Colonic mucosa (tissue), 4 donors: ENCODE measurements at regions not wholly inside any gene's neighbourhood (a gene's known extent, or its start where the extent isn't known, plus 50 kb on each side); places are given as distances from the start of the nearest gene placed in this dataset.
A peak's percentile ranks its signal among the peaks of the same experiment; 100 is the strongest.

Experiments used
- DNase-seq: peaks from one replicate; pipeline ENCODE4 v3.0.0-alpha.2; 2020
- H3K27ac ChIP-seq: fragments of 200-600 bp; one replicate; pipeline ENCODE4 v1.8.0; 2021
- H3K27me3 ChIP-seq: fragments of 200-600 bp; one replicate; pipeline ENCODE4 v1.8.0; 2021
- H3K36me3 ChIP-seq: fragments of 200-600 bp; one replicate; pipeline ENCODE4 v1.8.0; 2021
- H3K4me1 ChIP-seq: fragments of 200-600 bp; one replicate; pipeline ENCODE4 v1.8.0; 2021; ENCODE audit warnings: mild to moderate bottlenecking
- H3K4me3 ChIP-seq: fragments of 200-600 bp; one replicate; pipeline ENCODE4 v1.8.0; 2021
- H3K9ac ChIP-seq, 2 donors: one replicate each; pipeline ENCODE4 v1.7.0; 2013; ENCODE audit warnings: control low read depth in 2 of 2, low read depth in 2 of 2, low read length in 2 of 2
- H3K9me3 ChIP-seq: fragments of 200-600 bp; one replicate; pipeline ENCODE4 v1.8.0; 2021
- CTCF ChIP-seq: fragments of 200-600 bp; IDR thresholded peaks from one replicate; pipeline ENCODE4 v1.8.0; 2022; ENCODE audit warnings: antibody characterized with exemption, mild to moderate bottlenecking
- intact Hi-C: fragments of 100-400 bp; cut with DNase I; formaldehyde crosslinking; loops from one replicate; pipeline ENCODE4 v1.14.1; 2022
- donor health status: healthy.
- donor health status: DM: no; HTN: no; CAD: no.
- donor health status: DM: no; HTN: no; CAD: no.

DNA sequence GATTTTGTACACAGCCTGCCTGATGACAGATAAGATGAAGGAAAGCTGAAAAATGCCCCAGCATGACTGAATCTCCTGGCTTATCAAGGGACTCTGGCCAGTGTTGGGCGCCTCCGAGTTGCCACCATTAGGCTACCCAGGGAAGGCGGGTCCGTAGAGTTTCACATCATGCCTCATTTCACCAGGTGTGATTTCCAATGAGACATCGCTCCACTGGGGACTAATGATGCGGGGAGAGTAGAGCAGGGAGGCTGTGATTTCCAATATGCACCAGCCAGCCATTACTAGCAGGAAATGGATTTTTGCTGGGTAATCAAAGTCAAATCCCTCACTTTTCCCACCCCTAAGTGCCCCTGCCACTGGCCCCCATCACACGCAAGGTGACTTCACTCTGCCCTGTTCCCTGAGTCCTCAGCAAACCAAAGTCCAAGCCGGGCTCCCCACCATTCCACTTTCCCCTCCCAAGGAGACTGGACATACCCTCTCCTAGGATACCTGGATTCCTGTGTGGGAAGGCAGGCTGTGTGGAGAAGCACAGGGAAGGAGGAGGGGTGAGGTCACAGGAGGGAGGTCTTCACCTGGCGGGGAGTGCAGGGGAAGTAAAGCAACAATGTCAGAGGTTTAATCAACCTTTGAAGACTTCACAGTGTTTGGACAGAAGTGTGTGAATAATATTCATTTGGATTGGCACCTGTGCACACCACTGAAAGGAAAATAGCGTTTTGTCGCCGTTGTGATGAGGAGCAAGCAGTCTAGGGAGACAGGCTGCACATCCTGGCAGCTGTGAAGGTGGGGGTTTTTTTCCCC, 613.3 kb upstream of the CADM1 start:
- Histone ChIP-seq H3K27me3 (no peaks in the 10 kb centered on the region), H3K4me3 (no peak overlapping the region), H3K36me3 (no peaks in the 10 kb centered on the region), H3K27ac (no peak overlapping the region), H3K9ac (no peak overlapping the region), H3K4me1 (no peaks in the 10 kb centered on the region), H3K9me3 (no peaks in the 10 kb centered on the region)
- peak; percentile 12 for DNase-seq
- TF ChIP-seq CTCF: no peak
- intact Hi-C loops: no loop called here

DNA sequence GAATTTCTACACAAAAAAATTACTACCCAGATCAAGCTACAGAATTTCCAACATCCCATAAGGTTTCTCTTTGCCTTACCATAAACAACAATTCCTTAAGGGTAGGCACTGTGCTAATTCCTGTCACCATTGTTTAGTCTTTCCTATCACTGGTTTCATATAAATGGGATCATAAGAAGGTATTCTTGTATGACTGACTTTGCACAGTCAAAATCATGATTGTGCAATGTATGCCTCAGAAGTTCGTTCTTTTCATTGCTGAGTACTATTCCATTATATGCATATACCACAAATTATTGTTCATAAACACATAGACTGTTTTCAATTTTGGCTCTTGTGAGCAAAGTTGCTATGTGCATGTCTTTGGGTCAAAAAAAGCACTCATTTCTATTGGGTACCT, 611.6 kb upstream of the CADM1 start:
- no peaks in the 10 kb centered on the region for H3K4me1 ChIP-seq
- no peak overlapping the region for H3K27ac ChIP-seq
- no peaks in the 10 kb centered on the region for H3K9me3 ChIP-seq
- no peak overlapping the region for H3K4me3 ChIP-seq
- TF ChIP-seq CTCF: no peak
- no peak overlapping the region for H3K9ac ChIP-seq
- no peaks in the 10 kb centered on the region for H3K36me3 ChIP-seq
- intact Hi-C loops: no loop called here
- no peaks in the 10 kb centered on the region for H3K27me3 ChIP-seq
- DNase-seq: no peak

DNA sequence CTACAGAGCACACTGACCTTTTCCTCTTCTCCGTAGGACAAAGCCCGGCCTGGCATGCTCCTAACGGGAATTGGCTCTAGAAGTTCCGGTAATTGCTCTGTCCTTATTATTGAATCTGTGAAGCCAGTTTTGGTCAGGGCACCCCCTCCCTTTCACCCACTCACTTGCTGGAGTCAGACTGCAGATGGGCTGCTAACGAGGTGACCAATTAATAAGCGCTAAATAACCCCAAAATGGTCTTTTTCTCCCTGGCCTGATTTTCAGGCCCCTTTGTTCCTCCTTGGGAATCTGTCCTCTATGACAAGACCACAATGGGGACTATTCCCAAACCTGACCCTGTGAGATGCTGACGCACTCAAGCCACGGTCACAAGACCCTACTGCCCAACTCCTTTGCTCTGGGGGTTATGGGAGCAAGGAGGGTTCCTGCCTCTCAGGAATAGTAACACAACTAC, 610.0 kb upstream of the CADM1 start:
- H3K36me3 ChIP-seq: no peaks in the 10 kb centered on the region
- no peaks in the 10 kb centered on the region for H3K4me1 ChIP-seq
- no peak for TF ChIP-seq CTCF
- no peak overlapping the region for H3K4me3 ChIP-seq
- H3K27ac ChIP-seq: no peak overlapping the region
- DNase-seq: no peak
- no peak overlapping the region for H3K9ac ChIP-seq
- H3K9me3 ChIP-seq: no peaks in the 10 kb centered on the region
- no peaks in the 10 kb centered on the region for H3K27me3 ChIP-seq
- intact Hi-C loops: no loop called here

DNA sequence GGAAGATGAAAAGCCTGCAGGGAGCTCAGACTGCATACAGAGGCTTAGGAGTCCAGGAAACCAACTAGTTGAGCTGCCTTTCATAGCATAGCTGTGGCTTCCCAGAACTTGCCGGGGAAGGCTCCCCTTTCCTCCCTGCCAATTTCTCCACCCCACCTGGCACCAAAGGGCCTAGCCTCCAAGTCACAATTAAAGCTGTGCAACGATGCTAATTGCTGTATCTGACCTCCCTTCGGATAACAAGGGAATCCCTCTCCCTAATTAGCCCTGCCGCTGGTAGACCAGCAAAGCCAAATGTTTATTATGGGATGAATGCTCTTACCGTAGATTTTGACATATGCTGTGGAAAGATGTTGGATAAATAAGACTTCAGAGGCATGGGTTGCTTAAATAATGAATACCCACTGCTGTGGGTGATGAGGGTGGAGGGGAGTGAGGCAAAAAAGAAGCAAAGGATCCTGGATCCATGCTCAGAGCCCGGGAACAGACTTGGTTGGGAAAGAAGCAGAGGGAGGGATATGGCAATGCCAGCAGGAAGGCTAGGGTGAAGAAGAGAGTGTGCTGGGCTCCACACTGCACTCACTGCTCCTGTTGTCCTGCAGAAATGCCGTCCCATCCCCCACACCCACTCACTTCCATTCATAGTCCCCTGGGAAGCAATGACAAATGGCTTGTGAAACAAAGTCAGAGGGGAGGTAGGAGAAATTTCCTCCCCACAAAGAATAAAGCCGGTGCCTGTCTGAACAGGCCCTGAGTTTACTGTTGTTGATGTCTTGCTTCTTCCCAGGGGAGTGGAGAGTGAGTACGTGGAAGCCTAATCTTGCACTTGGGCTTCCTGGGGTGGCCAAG, 608.1 kb upstream of the CADM1 start:
- Histone ChIP-seq H3K27ac (no peak overlapping the region), H3K4me1 (no peaks in the 10 kb centered on the region), H3K27me3 (no peaks in the 10 kb centered on the region), H3K9ac (no peak overlapping the region), H3K36me3 (no peaks in the 10 kb centered on the region), H3K9me3 (no peaks in the 10 kb centered on the region), H3K4me3 (no peak overlapping the region)
- no peak for DNase-seq
- no peak for TF ChIP-seq CTCF
- intact Hi-C loops: no loop called here

GRCh38 chr11:116111546-116111945, 607.3 kb upstream of the CADM1 start:
- no peaks in the 10 kb centered on the region for H3K9me3 ChIP-seq
- no peak overlapping the region for H3K4me3 ChIP-seq
- intact Hi-C loops: no loop called here
- H3K27ac ChIP-seq: no peak overlapping the region
- no peak overlapping the region for H3K9ac ChIP-seq
- DNase-seq: no peak
- no peaks in the 10 kb centered on the region for H3K27me3 ChIP-seq
- TF ChIP-seq CTCF: no peak
- H3K4me1 ChIP-seq: no peaks in the 10 kb centered on the region
- no peaks in the 10 kb centered on the region for H3K36me3 ChIP-seq
